Calu3 (cell line): ENCODE measurements at regions not wholly inside any gene's neighbourhood (a gene's known extent, or its start where the extent isn't known, plus 50 kb on each side); places are given as distances from the start of the nearest gene placed in this dataset.

Source experiments
- BruUV-seq: library from RNA; stranded (reverse); fragments of 400-500 nt; replicated peaks from 2 replicates; lab custom pipeline; 2021; lab: Mats Ljungman, UMichigan
- CTCF ChIA-PET: fragments of 300-600 bp; sonication (Branson Sonifier 250); formaldehyde crosslinking; loops from one replicate; lab custom pipeline; 2022; ENCODE audit warnings: antibody characterized with exemption; lab: Charles Lee
- DNase-seq: peaks from one replicate; pipeline ENCODE4 v3.0.0; 2022
- H3K27ac Mint-ChIP-seq: one replicate; pipeline ENCODE4 v1.8.0; 2022; ENCODE audit warnings: mixed read lengths; ENCODE audit not compliant: unreplicated experiment
- H3K27me3 Mint-ChIP-seq: one replicate; pipeline ENCODE4 v1.8.0; 2022; ENCODE audit warnings: mixed read lengths; ENCODE audit not compliant: unreplicated experiment
- H3K36me3 Mint-ChIP-seq: one replicate; pipeline ENCODE4 v1.8.0; 2022; ENCODE audit warnings: mild to moderate bottlenecking, moderate library complexity, mixed read lengths; ENCODE audit not compliant: insufficient read depth, unreplicated experiment
- H3K4me1 Mint-ChIP-seq: one replicate; pipeline ENCODE4 v1.8.0; 2022; ENCODE audit warnings: mild to moderate bottlenecking, low read depth, mixed read lengths; ENCODE audit not compliant: unreplicated experiment
- H3K4me3 Mint-ChIP-seq: one replicate; pipeline ENCODE4 v1.8.0; 2022; ENCODE audit warnings: mild to moderate bottlenecking, low read depth, moderate library complexity, mixed read lengths; ENCODE audit not compliant: unreplicated experiment
- H3K9me3 Mint-ChIP-seq: one replicate; pipeline ENCODE4 v1.8.0; 2022; ENCODE audit warnings: low read depth, mixed read lengths; ENCODE audit not compliant: unreplicated experiment
- intact Hi-C: fragments of 100-400 bp; cut with micrococcal nuclease; formaldehyde crosslinking; loops from one replicate; pipeline ENCODE4 v1.10.0; 2022; ENCODE audit not compliant: unreplicated experiment
- TF ChIP-seq, protein P1 (sequence below): fragments of 200-600 bp; IDR thresholded peaks from one replicate; pipeline ENCODE4 v1.8.0; 2022; ENCODE audit warnings: antibody characterized with exemption; ENCODE audit not compliant: unreplicated experiment

DNA sequence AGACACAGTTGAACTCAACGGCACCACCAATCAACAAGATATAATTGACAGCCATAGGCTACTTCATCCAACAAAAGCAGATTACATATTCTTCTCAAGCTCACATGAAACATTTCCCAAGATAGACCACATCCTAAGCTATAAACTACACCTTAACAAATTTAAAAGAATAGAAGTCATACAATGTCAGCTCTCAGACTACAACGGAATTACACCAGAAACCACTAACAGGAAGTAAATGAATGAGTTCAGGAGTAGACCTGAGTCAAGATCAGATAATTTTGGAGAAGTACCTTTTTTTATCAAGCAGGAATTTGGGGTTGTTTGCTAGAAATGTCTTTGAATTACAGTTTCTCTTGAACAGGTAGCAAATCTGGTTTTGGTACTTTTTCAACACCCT is 237.8 kb downstream of the TBX18 start:
- intact Hi-C loops, result no loop called here
- H3K9me3 Mint-ChIP-seq, result no peaks in the 10 kb centered on the region
- no TSS peak for BruUV-seq
- no peaks in the 10 kb centered on the region for H3K27me3 Mint-ChIP-seq
- no peaks in the 10 kb centered on the region for H3K36me3 Mint-ChIP-seq
- CTCF ChIA-PET, result no interaction called here
- H3K27ac Mint-ChIP-seq, result no peak overlapping the region
- no peak for DNase-seq
- H3K4me3 Mint-ChIP-seq, result no peak overlapping the region
- TF ChIP-seq, protein P1, sequence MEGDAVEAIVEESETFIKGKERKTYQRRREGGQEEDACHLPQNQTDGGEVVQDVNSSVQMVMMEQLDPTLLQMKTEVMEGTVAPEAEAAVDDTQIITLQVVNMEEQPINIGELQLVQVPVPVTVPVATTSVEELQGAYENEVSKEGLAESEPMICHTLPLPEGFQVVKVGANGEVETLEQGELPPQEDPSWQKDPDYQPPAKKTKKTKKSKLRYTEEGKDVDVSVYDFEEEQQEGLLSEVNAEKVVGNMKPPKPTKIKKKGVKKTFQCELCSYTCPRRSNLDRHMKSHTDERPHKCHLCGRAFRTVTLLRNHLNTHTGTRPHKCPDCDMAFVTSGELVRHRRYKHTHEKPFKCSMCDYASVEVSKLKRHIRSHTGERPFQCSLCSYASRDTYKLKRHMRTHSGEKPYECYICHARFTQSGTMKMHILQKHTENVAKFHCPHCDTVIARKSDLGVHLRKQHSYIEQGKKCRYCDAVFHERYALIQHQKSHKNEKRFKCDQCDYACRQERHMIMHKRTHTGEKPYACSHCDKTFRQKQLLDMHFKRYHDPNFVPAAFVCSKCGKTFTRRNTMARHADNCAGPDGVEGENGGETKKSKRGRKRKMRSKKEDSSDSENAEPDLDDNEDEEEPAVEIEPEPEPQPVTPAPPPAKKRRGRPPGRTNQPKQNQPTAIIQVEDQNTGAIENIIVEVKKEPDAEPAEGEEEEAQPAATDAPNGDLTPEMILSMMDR, result no peak
- H3K4me1 Mint-ChIP-seq, result peaks cover 10% of the 10 kb centered on the region

- no TSS peak for BruUV-seq
- Mint-ChIP-seq H3K27ac (no peak overlapping the region), H3K4me1 (peaks cover 18% of the 10 kb centered on the region), H3K27me3 (no peaks in the 10 kb centered on the region), H3K4me3 (no peak overlapping the region), H3K9me3 (no peaks in the 10 kb centered on the region), H3K36me3 (no peaks in the 10 kb centered on the region)
- TF ChIP-seq, protein P1, result no peak
- no peak for DNase-seq
- intact Hi-C loops, result no loop called here
- CTCF ChIA-PET, result no interaction called here
Measured at GRCh38 chr6:84525907-84526306, 238.5 kb downstream of the TBX18 start.

- Mint-ChIP-seq H3K27me3 (no peaks in the 10 kb centered on the region), H3K36me3 (no peaks in the 10 kb centered on the region), H3K4me1 (peaks cover 18% of the 10 kb centered on the region), H3K4me3 (no peak overlapping the region), H3K27ac (no peak overlapping the region), H3K9me3 (no peaks in the 10 kb centered on the region)
- intact Hi-C loops, result no loop called here
- BruUV-seq, result no TSS peak
- CTCF ChIA-PET, result no interaction called here
- TF ChIP-seq, protein P1, result no peak
- DNase-seq, result no peak
Measured at GRCh38 chr6:84524636-84525035, 239.8 kb downstream of the TBX18 start.

GRCh38 chr6:84522135-84522549 is 242.3 kb downstream of the TBX18 start:
- CTCF ChIA-PET, result no interaction called here
- Mint-ChIP-seq H3K27me3 (no peaks in the 10 kb centered on the region), H3K4me1 (peaks cover 18% of the 10 kb centered on the region), H3K4me3 (no peak overlapping the region), H3K9me3 (no peaks in the 10 kb centered on the region), H3K36me3 (no peaks in the 10 kb centered on the region), H3K27ac (no peak overlapping the region)
- BruUV-seq, result no TSS peak
- TF ChIP-seq, protein P1, result no peak
- DNase-seq, result no peak
- intact Hi-C loops, result no loop called here
